SK-N-SH (cell line): ENCODE measurements at regions not wholly inside any gene's neighbourhood (a gene's known extent, or its start where the extent isn't known, plus 50 kb on each side); places are given as distances from the start of the nearest gene placed in this dataset.
A peak's percentile ranks its signal among the peaks of the same experiment; 100 is the strongest.

Experiments used
- CTCF ChIA-PET: fragments of 300-600, 350-600 bp; formaldehyde crosslinking; extraction: SDS; loops from one replicate; lab custom pipeline; 2021; lab: Yijun Ruan, JAX
- POLR2A ChIA-PET: fragments of 350-600 bp; sonication (Branson Sonifier 250); formaldehyde crosslinking; extraction: SDS; loops from one replicate; lab custom pipeline; 2020; ENCODE audit warnings: antibody characterized with exemption, inconsistent platforms; lab: Yijun Ruan, JAX
- DNase-seq: peaks from one replicate; pipeline ENCODE4 v3.0.0; 2012
- H2AFZ ChIP-seq: fragments of 200-600 bp; sonication (generic); 2 replicates; pipeline ENCODE4 v1.8.1; 2016; ENCODE audit warnings: antibody characterized with exemption, mild to moderate bottlenecking, low read depth
- H3F3A ChIP-seq: fragments of 200-600 bp; sonication (generic); replicated peaks from 2 replicates; pipeline ENCODE3; 2016; ENCODE audit warnings: antibody characterized with exemption, mild to moderate bottlenecking; ENCODE audit not compliant: insufficient read depth
- H3K27ac ChIP-seq, 2 experiments: fragments of 200-500 bp in 1 of 2; fragments of 200-600 bp in 1 of 2; sonication (Bioruptor generic) in 1 of 2; sonication (generic), shearing (Covaris generic) in 1 of 2; 2 replicates each; pipeline versions ENCODE4 v1.5.1 to v1.6.1; 2014 to 2016; ENCODE audit warnings: low read depth in 2 of 2, inconsistent platforms in 1 of 2, low read length in 1 of 2, mild to moderate bottlenecking in 1 of 2, mixed read lengths in 1 of 2
- H3K27me3 ChIP-seq: fragments of 200-600 bp; sonication (generic), shearing (Covaris generic); 2 replicates; pipeline ENCODE4 v1.6.1; 2016; ENCODE audit warnings: mixed run types; ENCODE audit not compliant: insufficient read depth
- H3K36me3 ChIP-seq, 2 experiments: fragments of 200-500 bp in 1 of 2; fragments of 200-600 bp in 1 of 2; sonication (Bioruptor generic) in 1 of 2; sonication (generic) in 1 of 2; replicated peaks in 1 of 2; 2 replicates each; pipeline versions ENCODE3 to v1.5.1; 2014 to 2016; ENCODE audit warnings: low read length in 1 of 2, mild to moderate bottlenecking in 1 of 2; ENCODE audit not compliant: insufficient read depth in 2 of 2, control insufficient read depth in 1 of 2
- H3K4me1 ChIP-seq, 2 experiments: fragments of 200-500 bp in 1 of 2; fragments of 200-600 bp in 1 of 2; sonication (Bioruptor generic) in 1 of 2; sonication (generic), shearing (Covaris generic) in 1 of 2; 2 replicates each; pipeline versions ENCODE4 v1.5.1 to v1.6.1; 2014 to 2016; ENCODE audit warnings: low read depth in 1 of 2, low read length in 1 of 2, mixed run types in 1 of 2; ENCODE audit not compliant: insufficient read depth in 2 of 2, control insufficient read depth in 1 of 2
- H3K4me2 ChIP-seq: fragments of 200-600 bp; sonication (generic), shearing (Covaris generic); 2 replicates; pipeline ENCODE4 v1.6.1; 2017; ENCODE audit warnings: mixed run types
- H3K4me3 ChIP-seq, 2 experiments: fragments of 200-500 bp in 1 of 2; fragments of 200-600 bp in 1 of 2; sonication (Bioruptor generic) in 1 of 2; sonication (generic), shearing (Covaris generic) in 1 of 2; 2 replicates each; pipeline versions ENCODE4 v1.5.1 to v1.8.1; 2014 to 2016; ENCODE audit warnings: low read depth in 2 of 2, inconsistent platforms in 1 of 2, low read length in 1 of 2, mild to moderate bottlenecking in 1 of 2, mixed read lengths in 1 of 2, moderate library complexity in 1 of 2
- H3K79me2 ChIP-seq: fragments of 200-600 bp; sonication (generic); 2 replicates; pipeline ENCODE4 v1.8.1; 2017; ENCODE audit warnings: mild to moderate bottlenecking; ENCODE audit not compliant: insufficient read depth
- H3K9ac ChIP-seq: fragments of 200-600 bp; sonication (generic); 2 replicates; pipeline ENCODE4 v1.6.1; 2017; ENCODE audit warnings: mixed run types
- H3K9me2 ChIP-seq: fragments of 200-600 bp; sonication (generic); 2 replicates; pipeline ENCODE4 v1.6.1; 2017; ENCODE audit warnings: mixed run types
- H3K9me3 ChIP-seq: fragments of 200-600 bp; sonication (generic); 2 replicates; pipeline ENCODE4 v1.6.1; 2017; ENCODE audit warnings: mixed run types, mild to moderate bottlenecking, moderate library complexity
- H4K20me1 ChIP-seq: fragments of 200-600 bp; sonication (generic); 2 replicates; pipeline ENCODE4 v1.6.1; 2017; ENCODE audit warnings: mild to moderate bottlenecking, mixed run types; ENCODE audit not compliant: insufficient read depth
- ELF1 ChIP-seq: IDR thresholded peaks from 2 replicates; pipeline ENCODE4 v1.4.0; 2012
- EP300 ChIP-seq, 2 experiments: IDR thresholded peaks; 2 replicates each; pipeline versions ENCODE4 v1.4.0 to v1.6.1; 2012; ENCODE audit warnings: borderline replicate concordance in 1 of 2, low read depth in 1 of 2, low read length in 1 of 2
- FOSL2 ChIP-seq: IDR thresholded peaks from 2 replicates; pipeline ENCODE4 v1.4.0; 2012; ENCODE audit warnings: low read depth, mild to moderate bottlenecking, moderate library complexity, borderline replicate concordance
- RCOR1 ChIP-seq: fragments of 150-350 bp; IDR thresholded peaks from 2 replicates; pipeline ENCODE4 v1.6.1; 2017; ENCODE audit warnings: antibody characterized with exemption, low read length
- REST ChIP-seq: IDR thresholded peaks from 2 replicates; pipeline ENCODE4 v1.6.1; 2012; ENCODE audit warnings: mild to moderate bottlenecking, low read depth, low read length, moderate library complexity
- TAF1 ChIP-seq: IDR thresholded peaks from 2 replicates; pipeline ENCODE4 v1.6.1; 2012; ENCODE audit warnings: low read depth, mild to moderate bottlenecking, low read length, moderate library complexity, borderline replicate concordance
- USF2 ChIP-seq: fragments of 150-350 bp; IDR thresholded peaks from 2 replicates; pipeline ENCODE4 v1.6.1; 2017; ENCODE audit warnings: antibody characterized with exemption, low read length, low read depth, borderline replicate concordance
- YY1 ChIP-seq: IDR thresholded peaks from 2 replicates; pipeline ENCODE4 v1.4.0; 2012; ENCODE audit warnings: low read depth, mild to moderate bottlenecking
- WGBS: methylation state at CpG from one replicate; pipeline ENCODE4 v1.1.6; 2017; ENCODE audit warnings: low lambda C conversion rate; 5-methylcytosine and 5-hydroxymethylcytosine counted together

GRCh38 chr11:105312266-105312665 lies 172.7 kb upstream of the CARD18 start:
- POLR2A ChIA-PET: no interaction called here

GRCh38 chr11:105298630-105299029 lies 159.1 kb upstream of the CARD18 start:
- Histone ChIP-seq H2AFZ (peak overlapping the region; percentile 71), H3K9me3 (no peaks in the 10 kb centered on the region), H3K4me3 (no peak overlapping the region), H3K27me3 (no peaks in the 10 kb centered on the region), H3K36me3 (no peaks in the 10 kb centered on the region), H3K9ac (no peak overlapping the region), H3K9me2 (no peaks in the 10 kb centered on the region), H3K27ac (peak overlapping the region in 1 of 2 experiments; percentile 15; a peak in 1 of 4 replicates), H4K20me1 (no peaks in the 10 kb centered on the region), H3K4me2 (peak overlapping the region; percentile 38; the same call in 1 of the 2 replicates), H3F3A (no peaks in the 10 kb centered on the region), H3K79me2 (no peaks in the 10 kb centered on the region), H3K4me1 (peaks cover 0 to 12% of the 10 kb centered on the region in 2 experiments; a peak in 1 of 4 replicates)
- TF ChIP-seq FOSL2 (no peak), TAF1 (no peak), RCOR1 (no peak), YY1 (no peak), ELF1 (no peak), USF2 (no peak)
- DNase-seq: no peak
- CTCF ChIA-PET: no interaction called here
- POLR2A ChIA-PET: no interaction called here
- 87% methylated on average over 3 of the region's 3 CpGs for whole genome bisulfite sequencing

More at GRCh38 chr11:105312266-105312665, 172.7 kb upstream of the CARD18 start:
- H3K27ac ChIP-seq: no peak overlapping the region
- no peak overlapping the region for H2AFZ ChIP-seq
- TF ChIP-seq EP300 (IDR thresholded peaks at IDR 0.05; ENCODE audit: borderline replicate concordance in 1 of 2, low read depth in 1 of 2, low read length in 1 of 2): peak in 1 of 2 experiments; percentile 56; a peak in 1 of 4 replicates
- TF ChIP-seq REST: no peak
- peak; percentile 48; the same call in 1 of the 2 replicates for TF ChIP-seq RCOR1
- CTCF ChIA-PET: interaction anchor here (0.7 kb wide), 1 partner anchor 28 kb away, joined by 3 read pairs; no protein-coding TSS in a partner anchor
- no peaks in the 10 kb centered on the region for H3K27me3 ChIP-seq
- DNase-seq: no peak
- no peaks in the 10 kb centered on the region for H3K9me2 ChIP-seq
- H4K20me1 ChIP-seq: no peaks in the 10 kb centered on the region
- 85% methylated on average over 2 of the region's 2 CpGs for WGBS
- no peaks in the 10 kb centered on the region for H3K36me3 ChIP-seq
- no peak overlapping the region for H3K4me3 ChIP-seq
- no peaks in the 10 kb centered on the region for H3K4me1 ChIP-seq
- H3K9me3 ChIP-seq: no peaks in the 10 kb centered on the region
- no peaks in the 10 kb centered on the region for H3K79me2 ChIP-seq
- H3F3A ChIP-seq: no peaks in the 10 kb centered on the region
- no peak overlapping the region for H3K9ac ChIP-seq
- no peak overlapping the region for H3K4me2 ChIP-seq
